Right lobe of liver (tissue), 4 donors: ENCODE measurements at regions not wholly inside any gene's neighbourhood (a gene's known extent, or its start where the extent isn't known, plus 50 kb on each side); places are given as distances from the start of the nearest gene placed in this dataset.

ENCODE experiments used
- POLR2A ChIP-seq: fragments of 450-650 bp; IDR thresholded peaks from one replicate; pipeline ENCODE4 v1.6.1; 2017; ENCODE audit warnings: antibody characterized with exemption, mild to moderate bottlenecking
- TF ChIP-seq, protein P1 (sequence below), 4 donors: fragments of 200-600 bp in 3 of 4; fragments of 450-650 bp in 1 of 4; IDR thresholded peaks; one replicate each; pipeline versions ENCODE4 v1.5.1 to v1.8.0; 2016 to 2022; ENCODE audit warnings: antibody characterized with exemption in 4 of 4, mild to moderate bottlenecking in 2 of 4
- donor health status: DM: no; HTN: no; CAD: no.
- donor health status: DM: no; HTN: no; CAD: no.
- donor health status: DM: no; HTN: yes; CAD: no.

DNA sequence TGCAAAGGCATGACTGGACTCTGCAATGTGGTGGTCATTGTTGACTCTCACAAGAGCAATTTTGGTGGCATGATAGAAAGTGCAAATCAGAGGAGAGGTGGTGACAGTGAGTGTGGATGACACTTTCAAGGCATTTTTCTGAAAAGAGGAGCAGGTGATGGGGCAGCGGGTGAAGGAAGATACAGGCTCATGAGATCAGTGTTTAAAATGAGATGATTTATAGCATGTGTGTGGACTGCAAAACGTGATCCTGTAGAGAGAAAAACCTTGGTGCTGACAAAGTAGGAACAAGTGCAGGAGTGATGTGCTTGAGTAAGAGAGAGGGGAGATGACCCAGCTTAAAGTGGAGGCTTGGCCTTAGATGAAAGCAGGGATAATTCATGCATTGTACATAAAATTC lies 171.2 kb upstream of the PPP2R2B start:
- TF ChIP-seq, protein P1, sequence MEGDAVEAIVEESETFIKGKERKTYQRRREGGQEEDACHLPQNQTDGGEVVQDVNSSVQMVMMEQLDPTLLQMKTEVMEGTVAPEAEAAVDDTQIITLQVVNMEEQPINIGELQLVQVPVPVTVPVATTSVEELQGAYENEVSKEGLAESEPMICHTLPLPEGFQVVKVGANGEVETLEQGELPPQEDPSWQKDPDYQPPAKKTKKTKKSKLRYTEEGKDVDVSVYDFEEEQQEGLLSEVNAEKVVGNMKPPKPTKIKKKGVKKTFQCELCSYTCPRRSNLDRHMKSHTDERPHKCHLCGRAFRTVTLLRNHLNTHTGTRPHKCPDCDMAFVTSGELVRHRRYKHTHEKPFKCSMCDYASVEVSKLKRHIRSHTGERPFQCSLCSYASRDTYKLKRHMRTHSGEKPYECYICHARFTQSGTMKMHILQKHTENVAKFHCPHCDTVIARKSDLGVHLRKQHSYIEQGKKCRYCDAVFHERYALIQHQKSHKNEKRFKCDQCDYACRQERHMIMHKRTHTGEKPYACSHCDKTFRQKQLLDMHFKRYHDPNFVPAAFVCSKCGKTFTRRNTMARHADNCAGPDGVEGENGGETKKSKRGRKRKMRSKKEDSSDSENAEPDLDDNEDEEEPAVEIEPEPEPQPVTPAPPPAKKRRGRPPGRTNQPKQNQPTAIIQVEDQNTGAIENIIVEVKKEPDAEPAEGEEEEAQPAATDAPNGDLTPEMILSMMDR (IDR thresholded peaks at IDR 0.05), result no peak
- no peak for TF ChIP-seq POLR2A
